ENCODE measurements at regions not wholly inside any gene's neighbourhood (a gene's known extent, or its start where the extent isn't known, plus 50 kb on each side); places are given as distances from the start of the nearest gene placed in this dataset.

DNA sequence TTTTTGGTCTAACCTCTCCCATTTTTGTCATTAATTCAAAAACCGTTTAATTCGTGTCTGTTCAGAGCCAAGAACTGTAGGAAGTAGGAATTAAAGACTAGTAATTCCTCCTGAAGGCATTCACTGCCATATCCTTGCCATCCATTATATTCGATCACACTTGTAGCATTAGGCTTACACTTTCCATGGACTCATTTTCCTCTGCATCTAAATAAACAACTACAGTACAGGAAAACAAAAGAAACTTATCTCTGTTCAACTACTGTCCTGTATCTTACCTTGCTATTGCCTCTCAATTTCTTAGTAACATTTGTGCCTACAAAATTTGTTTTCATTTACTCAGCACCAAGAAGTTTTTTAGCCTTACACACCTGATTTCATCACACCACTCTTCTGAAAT lies 111.6 kb upstream of the SEMA3C start:
- TF ChIP-seq, protein P1, sequence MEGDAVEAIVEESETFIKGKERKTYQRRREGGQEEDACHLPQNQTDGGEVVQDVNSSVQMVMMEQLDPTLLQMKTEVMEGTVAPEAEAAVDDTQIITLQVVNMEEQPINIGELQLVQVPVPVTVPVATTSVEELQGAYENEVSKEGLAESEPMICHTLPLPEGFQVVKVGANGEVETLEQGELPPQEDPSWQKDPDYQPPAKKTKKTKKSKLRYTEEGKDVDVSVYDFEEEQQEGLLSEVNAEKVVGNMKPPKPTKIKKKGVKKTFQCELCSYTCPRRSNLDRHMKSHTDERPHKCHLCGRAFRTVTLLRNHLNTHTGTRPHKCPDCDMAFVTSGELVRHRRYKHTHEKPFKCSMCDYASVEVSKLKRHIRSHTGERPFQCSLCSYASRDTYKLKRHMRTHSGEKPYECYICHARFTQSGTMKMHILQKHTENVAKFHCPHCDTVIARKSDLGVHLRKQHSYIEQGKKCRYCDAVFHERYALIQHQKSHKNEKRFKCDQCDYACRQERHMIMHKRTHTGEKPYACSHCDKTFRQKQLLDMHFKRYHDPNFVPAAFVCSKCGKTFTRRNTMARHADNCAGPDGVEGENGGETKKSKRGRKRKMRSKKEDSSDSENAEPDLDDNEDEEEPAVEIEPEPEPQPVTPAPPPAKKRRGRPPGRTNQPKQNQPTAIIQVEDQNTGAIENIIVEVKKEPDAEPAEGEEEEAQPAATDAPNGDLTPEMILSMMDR (IDR thresholded peaks at IDR 0.05; ENCODE audit: low read depth, low read length), result no peak
- in situ Hi-C loops (cut with HindIII; ENCODE audit: low sequenced_read_pairs), result no loop called here
- no peak for DNase-seq (ENCODE audit: low read depth, low spot score)
- no peak overlapping the region for H3K4me3 ChIP-seq (ENCODE audit: low read depth, low read length)

GRCh38 chr7:81029511-81029910 lies 110.7 kb upstream of the SEMA3C start:
- TF ChIP-seq, protein P1 (IDR thresholded peaks at IDR 0.05; ENCODE audit: low read depth, low read length), result no peak
- H3K4me3 ChIP-seq (ENCODE audit: low read depth, low read length), result no peak overlapping the region
- no peak for DNase-seq (ENCODE audit: low read depth, low spot score)
- in situ Hi-C loops (cut with HindIII; ENCODE audit: low sequenced_read_pairs), result no loop called here

- no peak for DNase-seq (ENCODE audit: low read depth, low spot score)
- in situ Hi-C loops (cut with HindIII; ENCODE audit: low sequenced_read_pairs), result no loop called here
- TF ChIP-seq, protein P1 (IDR thresholded peaks at IDR 0.05; ENCODE audit: low read depth, low read length), result no peak
- no peak overlapping the region for H3K4me3 ChIP-seq (ENCODE audit: low read depth, low read length)
Measured at GRCh38 chr7:81025360-81025759, 106.5 kb upstream of the SEMA3C start.

DNA sequence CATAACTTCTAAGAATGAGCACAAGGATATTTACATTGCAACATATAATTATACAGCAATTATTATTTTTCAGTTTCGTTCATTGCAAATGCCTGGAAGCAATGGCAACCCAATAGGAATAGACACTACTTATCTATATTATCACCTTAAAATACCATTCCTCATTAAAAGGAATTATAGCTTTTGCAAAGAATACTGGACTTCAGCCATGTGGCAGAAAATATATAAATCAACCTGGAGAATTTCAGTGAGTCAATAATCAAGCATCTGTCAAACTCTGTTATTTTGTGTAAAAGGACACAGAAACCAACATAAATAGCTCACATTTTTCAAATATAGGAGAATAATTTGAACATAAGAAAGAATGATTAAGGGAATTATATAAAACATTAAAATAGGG lies 96.1 kb upstream of the SEMA3C start:
- in situ Hi-C loops (cut with HindIII; ENCODE audit: low sequenced_read_pairs), result no loop called here
- TF ChIP-seq, protein P1 (IDR thresholded peaks at IDR 0.05; ENCODE audit: low read depth, low read length), result no peak
- no peak overlapping the region for H3K4me3 ChIP-seq (ENCODE audit: low read depth, low read length)
- no peak for DNase-seq (ENCODE audit: low read depth, low spot score)

DNA sequence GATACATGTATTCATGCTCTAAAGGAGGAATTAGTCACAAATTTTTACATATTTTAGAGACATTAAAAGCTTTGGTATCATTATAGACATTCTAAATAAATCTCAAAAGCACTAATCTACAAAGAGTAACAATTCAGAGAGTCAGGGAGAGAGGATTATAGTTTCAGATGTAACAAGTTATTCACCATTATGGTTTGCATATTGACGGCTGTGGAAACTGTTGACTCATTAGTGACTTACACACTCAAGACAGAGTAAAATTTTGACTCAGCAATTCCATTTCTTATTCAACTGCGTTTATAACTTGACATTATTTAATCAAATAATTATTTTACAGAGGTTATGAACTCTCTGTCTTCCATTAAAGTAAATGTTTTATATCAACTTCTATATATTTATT lies 95.4 kb upstream of the SEMA3C start:
- TF ChIP-seq, protein P1 (IDR thresholded peaks at IDR 0.05; ENCODE audit: low read depth, low read length), result no peak
- peak; percentile 7 for DNase-seq (ENCODE audit: low read depth, low spot score)
- H3K4me3 ChIP-seq (ENCODE audit: low read depth, low read length), result no peak overlapping the region
- in situ Hi-C loops (cut with HindIII; ENCODE audit: low sequenced_read_pairs), result no loop called here

- no peak overlapping the region for H3K4me3 ChIP-seq (ENCODE audit: low read depth, low read length)
- peak; percentile 66 for DNase-seq (ENCODE audit: low read depth, low spot score)
- TF ChIP-seq, protein P1 (IDR thresholded peaks at IDR 0.05; ENCODE audit: low read depth, low read length), result no peak
- in situ Hi-C loops (cut with HindIII; ENCODE audit: low sequenced_read_pairs), result no loop called here
Measured at GRCh38 chr7:81013083-81013817, 94.4 kb upstream of the SEMA3C start.

All from astrocyte of the spinal cord (primary cell).